ENCODE measurements at regions not wholly inside any gene's neighbourhood (a gene's known extent, or its start where the extent isn't known, plus 50 kb on each side); places are given as distances from the start of the nearest gene placed in this dataset.

- TF ChIP-seq POLR2A (IDR thresholded peaks at IDR 0.05) (no peak), CTCF (IDR thresholded peaks at IDR 0.05) (no peak)
Measured at GRCh38 chr2:2839782-2840531, 508.9 kb upstream of the MYT1L start.

Data from right lobe of liver (tissue), 4 donors.